CD4-positive, alpha-beta T cell treated with Interleukin-17A for 4 hours (primary cell): ENCODE measurements at regions not wholly inside any gene's neighbourhood (a gene's known extent, or its start where the extent isn't known, plus 50 kb on each side); places are given as distances from the start of the nearest gene placed in this dataset.

Experiments
- DNase-seq: peaks from one replicate; pipeline ENCODE4 v3.0.0-alpha.2; 2020; ENCODE audit warnings: mixed read lengths

DNA sequence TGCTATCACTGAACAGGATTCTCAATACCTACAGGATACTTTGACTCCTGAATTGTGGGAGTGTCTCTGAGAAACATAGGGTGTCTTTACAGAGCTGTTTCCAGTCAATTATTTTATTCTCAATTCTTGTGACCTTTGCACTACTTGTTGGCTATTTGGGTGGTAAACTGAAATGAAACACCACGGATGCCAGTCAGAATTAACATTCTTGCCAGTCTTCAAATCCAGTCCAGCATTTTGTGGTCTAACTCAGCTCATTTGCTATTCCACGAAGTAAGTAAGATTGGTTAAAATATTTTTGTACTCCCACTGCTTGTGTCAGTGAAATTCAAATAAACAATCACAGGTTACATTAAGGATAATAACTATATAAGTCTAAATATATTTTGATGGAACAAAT, 197.9 kb downstream of the ANKRD50 start:
- no peak for DNase-seq

- DNase-seq = no peak
Observed at GRCh38 chr4:124515591-124515990, 196.9 kb downstream of the ANKRD50 start.

DNA sequence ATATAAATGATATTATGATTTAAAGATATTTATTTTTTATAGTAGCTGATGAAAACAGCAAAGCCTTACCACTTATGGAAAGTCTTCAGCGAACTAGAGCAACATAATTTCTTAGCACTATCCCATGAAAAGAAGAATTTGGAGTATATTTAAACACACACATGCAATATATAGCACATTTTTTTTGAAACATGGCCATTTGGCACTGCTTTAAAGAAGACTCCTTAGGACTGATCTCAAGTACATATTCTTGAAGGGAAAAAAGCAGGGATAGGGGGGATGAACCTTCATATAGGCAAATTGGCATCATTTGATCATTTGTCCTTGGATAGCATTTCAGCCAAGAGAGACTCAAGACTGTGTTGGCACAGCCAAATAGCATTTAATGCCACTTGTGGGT, 193.3 kb downstream of the ANKRD50 start:
- DNase-seq = no peak

DNA sequence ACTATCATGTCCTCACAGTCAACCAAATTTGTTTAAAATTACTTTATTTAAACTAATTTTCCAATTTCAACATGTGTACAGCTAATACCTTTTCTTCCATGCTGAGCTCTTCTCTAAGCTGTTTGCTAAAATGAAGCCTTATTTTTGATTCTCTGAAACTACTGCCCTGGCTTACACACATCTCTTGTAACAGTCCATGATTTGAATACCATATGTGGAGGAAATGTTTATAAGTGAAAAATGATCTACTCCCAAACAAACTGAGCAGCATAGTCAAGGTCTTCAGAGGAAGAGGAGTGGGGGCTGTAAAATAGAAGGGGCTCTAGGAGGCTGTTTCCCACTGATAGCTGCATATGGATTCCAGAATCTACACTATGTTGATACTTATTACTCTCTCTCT, 188.7 kb downstream of the ANKRD50 start:
- DNase-seq = no peak

DNA sequence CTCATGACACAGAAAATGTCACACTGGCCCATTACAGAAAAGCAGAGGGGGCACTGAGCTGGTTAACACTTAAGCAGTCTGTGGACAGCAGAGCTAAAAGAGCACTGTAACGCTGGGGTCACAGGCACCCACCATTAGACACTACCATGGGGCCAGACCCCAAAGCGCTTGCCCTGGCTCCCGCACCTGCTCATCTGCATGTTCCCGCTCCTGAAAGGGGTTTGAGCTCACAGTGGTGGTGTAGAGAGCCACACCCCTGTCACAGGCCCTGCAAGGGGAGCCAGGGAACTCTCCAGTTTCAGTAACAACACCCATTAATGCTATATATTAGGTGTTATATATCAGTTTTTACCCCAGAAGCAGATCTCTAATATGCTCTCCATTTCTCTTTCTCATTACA, 187.0 kb downstream of the ANKRD50 start:
- no peak for DNase-seq

GRCh38 chr4:124526331-124526730, 186.2 kb downstream of the ANKRD50 start:
- DNase-seq = no peak

- DNase-seq = no peak
Observed at GRCh38 chr4:124526769-124527168, 185.8 kb downstream of the ANKRD50 start.

DNA sequence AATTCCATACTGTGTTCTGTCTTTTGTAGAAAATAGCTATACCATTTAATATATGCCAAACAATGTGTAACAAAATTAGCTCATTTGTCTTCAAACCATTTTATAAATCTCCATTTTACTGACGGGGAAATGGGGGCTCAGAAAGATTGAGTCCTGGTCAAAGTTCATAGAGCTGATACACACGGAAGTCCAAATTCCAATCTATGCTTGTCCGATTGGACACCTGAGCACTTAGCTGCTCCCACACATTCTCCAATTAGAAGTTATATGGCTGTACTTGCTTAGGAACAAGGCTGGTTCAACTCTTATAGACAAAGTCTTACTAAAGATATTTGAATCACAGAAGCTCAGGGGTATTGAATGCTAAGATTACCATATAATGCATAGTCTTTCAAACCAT, 185.2 kb downstream of the ANKRD50 start:
- DNase-seq = no peak

DNA sequence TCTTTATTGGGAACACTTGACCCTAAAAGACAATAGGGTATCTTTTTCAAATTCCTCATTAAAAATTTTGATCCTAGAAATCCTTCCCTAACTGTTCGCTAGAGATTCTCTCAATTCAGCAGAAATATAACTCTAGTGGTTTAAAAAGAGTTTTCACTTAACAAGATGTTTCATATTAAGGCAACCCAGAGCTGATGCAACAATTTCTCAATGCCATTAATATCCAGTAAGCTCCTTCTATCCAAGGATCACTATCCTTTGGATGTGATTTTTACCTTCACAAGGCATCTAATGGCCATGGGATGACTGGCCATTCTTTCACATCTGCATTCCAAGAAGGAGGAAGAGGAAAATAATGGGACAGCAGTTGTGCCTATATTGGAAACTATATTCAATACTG, 183.4 kb downstream of the ANKRD50 start:
- DNase-seq = no peak

GRCh38 chr4:124530464-124531077, 182.0 kb downstream of the ANKRD50 start:
- DNase-seq = no peak

- no peak for DNase-seq
Observed at GRCh38 chr4:124534131-124534530, 178.4 kb downstream of the ANKRD50 start.

GRCh38 chr4:124535003-124535402, 177.5 kb downstream of the ANKRD50 start:
- DNase-seq = no peak

- no peak for DNase-seq
Observed at GRCh38 chr4:124536946-124537345, 175.6 kb downstream of the ANKRD50 start.

- no peak for DNase-seq
Observed at GRCh38 chr4:124537971-124538370, 174.6 kb downstream of the ANKRD50 start.

DNA sequence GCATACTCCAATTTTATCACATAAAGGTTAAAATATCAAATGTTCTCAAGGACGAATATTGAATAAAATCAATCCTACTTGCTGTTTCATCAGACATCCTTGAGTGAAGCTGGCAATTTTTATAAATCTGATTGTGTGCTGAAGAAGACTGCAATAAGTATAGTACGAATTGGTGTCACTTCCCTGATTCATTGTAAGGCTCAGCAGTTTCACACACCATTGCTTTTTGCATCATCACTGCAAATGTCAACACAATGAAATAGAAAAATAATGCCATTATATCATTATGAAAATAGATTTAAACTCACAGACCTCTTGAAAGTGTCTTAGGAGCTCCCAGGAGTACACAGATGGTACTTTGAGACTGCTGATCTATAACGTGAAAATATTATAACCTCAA, 172.5 kb downstream of the ANKRD50 start:
- no peak for DNase-seq

GRCh38 chr4:124541652-124542420, 170.7 kb downstream of the ANKRD50 start:
- DNase-seq = no peak

DNA sequence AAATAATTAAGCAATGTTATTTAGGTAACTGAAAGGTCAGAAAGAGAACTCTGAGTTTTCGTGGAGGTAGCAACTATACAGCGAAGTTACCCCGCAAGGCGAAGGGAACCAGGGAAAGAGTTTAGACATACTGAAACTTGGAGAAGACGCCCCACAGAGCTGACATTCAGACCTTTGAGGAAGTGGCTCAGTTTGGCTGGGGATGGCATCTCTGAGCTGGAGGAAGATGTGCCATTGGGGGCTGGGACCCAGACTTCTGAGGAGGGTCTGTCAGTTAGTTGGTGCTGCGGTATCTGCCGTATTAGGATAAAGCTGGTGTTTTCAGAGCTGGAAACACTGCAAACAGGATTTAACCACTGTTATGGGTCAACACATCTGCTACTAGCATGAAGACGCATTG, 156.6 kb downstream of the ANKRD50 start:
- no peak for DNase-seq

DNA sequence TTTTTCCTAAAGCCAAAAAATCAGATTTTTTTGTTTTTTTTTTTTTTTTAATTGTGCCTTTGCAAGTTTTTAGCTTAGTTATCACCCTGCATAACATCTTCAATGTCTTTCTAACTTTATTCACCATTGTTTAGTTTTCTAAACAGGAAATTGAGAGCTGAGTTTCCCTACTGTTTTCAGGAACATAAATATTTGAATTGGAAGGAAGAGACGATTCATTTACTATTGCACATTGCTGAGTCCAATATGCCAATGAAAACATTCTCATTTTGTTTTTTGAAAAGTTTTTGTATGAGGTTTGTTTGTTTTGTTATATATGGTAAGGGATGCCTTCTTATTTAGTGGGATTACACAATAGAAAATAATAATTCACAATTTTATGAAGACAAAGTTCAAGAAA, 148.4 kb downstream of the ANKRD50 start:
- DNase-seq = no peak

DNA sequence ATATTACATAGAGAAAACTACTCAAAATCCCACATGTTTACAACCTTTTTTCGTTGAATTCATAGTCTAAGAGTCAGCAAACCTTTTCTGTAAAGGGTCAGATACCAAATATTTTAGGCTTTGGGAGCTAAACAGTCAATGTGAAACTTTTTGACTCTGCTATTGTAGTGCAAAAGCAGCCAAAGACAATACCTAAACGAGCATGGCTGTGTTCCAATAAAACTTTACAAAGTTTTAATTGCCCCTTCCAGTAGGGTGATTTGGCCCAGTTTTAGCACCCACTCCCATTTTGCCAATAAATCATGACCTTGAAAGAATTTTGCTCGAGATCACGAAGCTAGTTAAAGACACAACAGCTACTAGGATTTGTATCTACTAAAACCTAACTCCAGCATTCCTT, 147.2 kb downstream of the ANKRD50 start:
- DNase-seq = no peak

GRCh38 chr4:124566030-124566429, 146.5 kb downstream of the ANKRD50 start:
- no peak for DNase-seq

GRCh38 chr4:124573056-124573455, 139.5 kb downstream of the ANKRD50 start:
- DNase-seq = no peak

DNA sequence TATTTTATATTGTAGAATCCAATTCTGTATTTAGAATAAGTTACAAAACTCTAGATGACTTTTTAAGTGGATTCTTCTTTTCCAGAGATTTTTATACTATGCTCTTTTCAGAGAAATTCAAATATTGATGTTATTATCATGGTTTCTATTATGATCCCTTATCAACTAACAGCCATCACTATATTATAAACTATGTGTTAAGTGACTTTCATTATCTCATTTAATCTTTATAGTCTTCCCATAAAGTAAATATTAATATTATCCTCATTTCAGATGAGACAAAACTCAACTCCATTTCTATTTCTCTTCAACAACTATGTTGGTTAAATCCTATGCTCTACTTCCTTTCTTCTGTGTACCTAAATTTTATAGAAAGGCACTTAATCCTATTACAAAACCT, 132.6 kb downstream of the ANKRD50 start:
- no peak for DNase-seq

- no peak for DNase-seq
Observed at GRCh38 chr4:124583797-124584196, 128.7 kb downstream of the ANKRD50 start.

DNA sequence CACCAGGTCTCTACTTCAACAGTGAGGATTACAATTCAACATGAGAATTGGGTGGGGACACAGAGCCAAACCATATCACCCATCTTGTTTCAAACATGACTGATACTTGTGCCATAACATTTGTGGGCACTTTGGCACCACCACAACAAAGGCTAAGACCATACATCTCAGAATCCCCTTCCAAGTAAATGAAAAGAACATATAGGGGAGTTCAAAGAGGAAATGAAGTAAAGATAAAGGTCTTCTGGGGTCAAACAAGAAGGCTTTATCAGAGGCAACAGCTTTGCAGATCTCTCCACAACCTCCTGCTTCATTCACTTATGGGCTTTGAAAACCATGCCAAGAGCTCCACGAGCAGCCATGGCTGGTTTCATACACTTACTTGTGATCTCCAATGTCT, 122.7 kb downstream of the ANKRD50 start:
- DNase-seq = no peak

- no peak for DNase-seq
Observed at GRCh38 chr4:124590480-124590879, 122.1 kb downstream of the ANKRD50 start.
